AML-193 (cell line): ENCODE measurements at regions not wholly inside any gene's neighbourhood (a gene's known extent, or its start where the extent isn't known, plus 50 kb on each side); places are given as distances from the start of the nearest gene placed in this dataset.
"Not testable (repeated sequence)": the region's sequence is repeated elsewhere in the genome, so short reads cannot be mapped to it uniquely, and the experiment has no call there.

Experiments used
- DNase-seq, 2 experiments: peaks; one replicate each; lab custom pipeline; 2025; lab: John Stamatoyannopoulos, UW

DNA sequence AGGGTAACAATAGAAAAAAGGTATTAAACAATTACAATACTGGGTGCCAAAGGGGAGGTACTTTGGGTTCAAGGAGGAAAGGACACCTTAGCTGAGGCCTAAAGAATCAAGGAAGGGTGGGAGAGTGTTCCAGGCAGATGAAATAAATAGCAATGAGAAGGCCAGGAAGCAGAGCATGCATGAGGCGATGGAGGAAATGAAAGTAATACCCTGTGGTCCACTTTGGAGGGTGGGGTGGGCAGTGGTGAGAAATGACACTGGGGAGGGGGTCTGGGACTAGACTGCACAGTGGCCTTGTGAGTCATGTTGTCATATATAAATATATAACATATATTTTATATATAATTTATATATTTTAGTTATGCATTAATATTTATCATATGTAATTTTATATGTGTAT, 55.9 kb downstream of the BHLHE40 start:
- DNase-seq, result no peak

DNA sequence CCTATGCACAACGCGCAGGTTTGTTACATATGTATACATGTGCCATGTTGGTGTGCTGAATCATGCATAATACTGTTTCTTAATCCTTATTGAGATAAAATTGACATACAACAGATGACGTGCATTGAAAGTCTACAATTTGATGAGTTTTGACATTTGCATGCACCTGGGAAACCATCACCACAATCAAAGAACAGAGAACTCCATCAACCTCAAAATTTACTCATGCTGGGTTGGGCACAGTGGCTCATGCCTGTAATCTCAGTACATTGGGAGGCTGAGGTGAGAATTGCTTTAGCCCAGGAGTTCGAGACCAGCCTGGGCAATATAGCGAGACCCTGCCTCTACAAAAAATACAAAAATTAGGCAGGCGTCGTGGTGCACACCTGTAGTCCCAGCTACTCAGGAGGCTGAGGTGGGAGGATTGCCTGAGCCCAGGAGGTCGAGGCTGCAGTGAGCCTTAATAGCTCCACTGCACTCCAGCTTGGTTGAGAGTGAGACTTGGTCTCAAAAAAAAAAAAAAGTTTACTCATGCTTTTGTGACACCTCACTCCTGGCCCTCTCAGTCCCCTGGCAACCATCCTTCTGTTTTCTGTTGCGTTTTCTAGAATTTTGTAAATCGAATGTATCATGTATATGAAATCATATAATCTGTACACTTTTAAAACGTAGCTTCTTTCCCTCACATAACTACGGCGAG, 56.6 kb downstream of the BHLHE40 start:
- DNase-seq, result no peak

DNA sequence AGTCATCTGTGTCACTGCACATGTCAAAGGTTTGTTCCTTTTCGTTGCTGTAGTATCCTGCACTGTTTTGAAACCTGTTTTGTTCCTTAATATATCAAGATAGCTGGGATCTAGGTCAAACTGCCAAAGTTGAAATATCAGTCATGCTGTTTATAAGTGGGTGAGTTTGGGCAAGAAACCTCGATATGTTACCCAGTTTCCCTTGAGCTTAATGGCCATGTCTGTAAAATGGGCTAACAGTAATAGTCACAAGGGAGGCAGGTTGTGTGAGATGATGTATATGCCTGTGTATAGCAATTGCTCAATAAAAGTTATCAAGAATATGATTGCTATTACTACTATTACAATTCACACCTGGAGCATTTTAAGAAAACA, 57.1 kb downstream of the BHLHE40 start:
- no peak for DNase-seq

DNA sequence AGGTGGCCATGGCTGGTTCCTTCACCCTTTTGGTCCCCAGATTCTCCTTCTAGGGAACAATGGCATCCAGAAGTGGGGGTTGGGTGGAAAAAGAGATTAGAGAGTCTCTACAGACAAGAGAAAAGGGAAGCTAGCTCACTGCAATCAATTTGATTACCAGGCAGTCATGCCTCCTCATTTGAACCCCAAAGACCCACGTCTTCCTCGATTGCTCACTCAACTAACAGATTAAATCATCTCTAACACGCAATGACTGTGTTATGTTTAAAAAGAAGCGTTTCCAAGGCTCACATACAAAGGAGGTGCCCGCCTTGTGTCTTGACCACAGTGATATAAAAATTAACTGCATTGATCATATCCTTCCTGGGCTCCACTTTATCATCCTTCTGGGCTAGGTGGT, 57.6 kb downstream of the BHLHE40 start:
- peak; percentile 33 to 53 for DNase-seq

DNA sequence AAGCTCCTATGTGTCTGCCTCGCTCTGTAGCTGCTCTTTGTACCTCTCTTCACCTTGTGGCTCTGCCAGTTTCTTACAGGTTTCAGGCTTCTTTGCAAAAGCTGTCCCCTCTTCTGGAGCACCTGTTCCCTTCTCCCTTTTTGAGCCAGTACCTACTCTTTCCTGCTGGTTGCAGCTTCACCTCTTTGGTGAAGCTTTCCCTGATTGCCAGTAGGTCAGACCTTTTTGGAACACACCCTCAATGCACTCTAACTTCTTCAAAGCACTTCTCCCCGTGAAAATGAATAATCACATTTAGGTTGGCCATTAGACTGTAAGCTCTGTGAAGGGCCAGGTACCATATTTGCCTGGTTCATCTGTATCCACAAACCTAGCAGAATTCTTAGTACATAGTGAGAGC, 60.3 kb downstream of the BHLHE40 start:
- no peak for DNase-seq

DNA sequence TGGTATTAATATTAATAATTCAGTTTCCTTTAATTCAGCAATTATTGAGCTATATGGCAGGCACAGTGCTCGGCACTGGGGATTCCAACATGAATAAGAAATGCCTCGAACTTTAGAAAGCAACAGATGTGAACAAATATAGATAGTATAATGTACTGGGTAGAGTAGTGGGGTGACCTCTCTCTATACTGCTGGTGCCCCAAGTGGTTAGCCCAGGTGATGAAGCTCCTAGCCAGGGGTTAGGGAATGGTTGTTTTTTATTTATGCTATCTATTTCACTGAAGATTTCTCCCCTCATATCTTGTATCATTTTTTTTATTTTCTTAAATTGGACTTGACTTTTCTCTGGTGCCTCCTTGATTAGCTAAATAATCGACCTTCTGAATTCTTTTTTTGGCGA, 62.1 kb downstream of the BHLHE40 start:
- no peak for DNase-seq

DNA sequence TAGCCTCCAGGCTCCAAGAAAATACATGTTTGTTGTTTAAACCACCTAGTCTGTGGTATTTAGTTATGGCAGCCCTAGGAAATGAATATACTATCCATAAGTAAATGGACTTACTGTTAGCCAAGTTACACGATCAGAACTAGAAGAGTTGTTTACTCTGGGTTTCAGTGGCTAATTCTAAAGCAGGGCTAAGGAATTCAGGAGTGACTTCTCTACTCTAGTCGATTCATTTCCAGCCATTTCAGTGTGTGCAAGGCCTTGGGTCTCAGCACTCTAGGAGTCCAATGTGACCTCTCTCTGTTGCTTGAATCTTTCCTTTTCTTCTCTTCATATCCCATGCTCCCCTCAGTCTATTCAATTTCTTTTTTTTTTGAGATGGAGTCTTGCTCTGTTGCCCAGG, 66.7 kb downstream of the BHLHE40 start:
- no peak for DNase-seq

DNA sequence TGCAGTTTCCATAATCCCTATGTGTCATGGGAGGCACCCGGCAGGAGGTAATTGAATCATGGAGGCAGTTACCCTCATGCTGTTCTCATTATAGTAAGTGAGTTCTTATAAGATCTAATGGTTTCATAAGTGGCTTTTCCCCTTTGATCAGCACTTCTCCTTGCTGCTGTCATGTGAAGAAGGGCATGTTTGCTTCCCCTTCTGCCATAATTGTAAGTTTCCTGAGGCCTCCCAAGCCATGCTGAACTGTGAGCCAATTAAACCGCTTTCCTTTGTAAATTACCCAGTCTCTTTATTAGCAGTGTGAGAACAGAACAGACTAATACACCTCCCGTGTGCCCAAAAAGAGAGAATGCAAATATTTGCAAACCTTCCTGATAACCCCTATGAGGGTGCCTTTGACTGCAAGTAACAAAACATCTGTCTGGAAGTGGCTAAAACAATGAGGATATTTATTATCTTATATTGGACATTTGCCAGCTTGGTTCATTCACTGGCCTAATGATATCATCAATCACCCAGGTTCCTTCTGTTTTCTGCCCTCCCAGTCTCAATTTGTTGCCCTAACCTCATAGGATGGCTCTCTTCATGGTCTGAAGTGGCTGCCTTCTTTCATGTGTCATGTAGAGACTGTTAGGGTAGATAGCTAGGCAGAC, 68.7 kb downstream of the BHLHE40 start:
- DNase-seq, result no peak

DNA sequence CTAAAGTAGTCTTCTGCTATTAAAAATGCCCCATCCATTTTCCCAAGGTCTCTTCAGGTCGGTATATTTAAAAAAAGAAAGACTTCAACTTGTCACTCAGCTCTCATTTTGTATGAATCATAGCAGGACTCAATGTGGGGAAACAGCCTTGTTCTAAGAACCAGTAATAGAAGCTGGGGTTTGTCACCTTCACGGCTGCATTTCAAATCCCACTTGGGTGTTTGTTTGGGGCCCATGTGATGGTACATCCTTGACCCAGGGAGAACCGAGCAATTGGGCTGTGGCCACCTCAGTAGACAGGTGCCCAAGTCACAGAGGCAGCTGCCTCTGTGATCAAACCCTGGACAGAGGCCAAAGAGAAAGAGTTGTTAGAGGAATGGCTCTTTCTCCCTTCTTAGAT, 70.3 kb upstream of the ARL8B start:
- DNase-seq, result no peak

DNA sequence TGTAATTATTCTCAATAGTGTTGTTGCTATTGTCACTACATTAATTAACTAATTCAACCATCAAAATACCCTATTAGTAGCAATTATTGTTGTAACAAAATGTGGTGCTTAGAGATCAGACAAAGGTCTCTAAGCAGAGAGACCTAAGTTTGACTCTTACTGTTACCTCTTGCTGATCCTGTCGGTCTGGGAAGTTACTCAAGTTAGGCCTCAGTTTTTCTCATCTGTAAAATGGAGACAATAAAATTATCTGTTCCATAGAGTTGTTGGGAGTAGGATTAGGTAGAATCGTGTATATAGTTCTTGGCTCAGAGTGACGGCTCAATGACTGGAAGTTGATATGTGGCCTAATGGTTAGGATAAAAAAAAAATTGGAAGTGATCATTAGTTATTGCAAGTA, 69.8 kb upstream of the ARL8B start:
- DNase-seq, result no peak

DNA sequence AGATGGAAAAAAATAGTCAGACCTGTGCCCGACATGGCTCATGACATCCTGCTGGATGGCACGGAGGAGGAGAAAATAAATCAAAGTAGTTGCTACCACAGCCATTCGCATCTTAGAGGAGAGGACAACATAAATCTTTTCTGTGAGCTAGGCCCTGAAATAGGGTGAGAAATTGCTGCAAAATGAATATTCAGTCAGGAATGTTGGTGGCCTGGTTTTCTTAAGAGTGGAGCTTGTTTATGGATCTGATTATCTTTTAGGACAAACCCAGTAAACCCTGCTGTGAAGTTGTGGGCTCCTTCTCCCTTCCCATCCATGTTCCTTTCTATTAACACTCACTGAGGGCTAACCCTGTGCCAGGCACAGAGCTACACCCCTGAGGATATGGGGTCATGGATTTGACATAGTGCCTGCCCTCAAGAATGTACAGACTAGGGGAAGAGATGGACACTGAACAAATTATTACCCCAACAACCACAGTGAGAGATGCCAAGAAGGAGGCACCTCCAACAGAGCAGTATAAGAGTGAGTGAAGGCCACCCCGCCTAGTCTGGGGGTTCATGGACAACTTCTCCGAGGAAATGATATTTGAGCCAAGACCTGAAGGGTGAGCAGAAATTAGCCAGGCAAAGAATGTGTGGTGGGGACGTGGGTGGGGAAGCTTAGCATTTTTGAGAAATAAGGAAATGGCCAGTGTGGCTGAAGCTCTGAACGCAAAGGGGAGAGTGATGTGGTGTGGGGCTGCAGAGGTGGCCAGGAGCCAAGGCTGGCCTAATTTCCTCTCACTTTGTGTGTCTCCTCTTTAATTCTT, 68.9 kb upstream of the ARL8B start:
- DNase-seq, result peak in 1 of 2 experiments; percentile 39

DNA sequence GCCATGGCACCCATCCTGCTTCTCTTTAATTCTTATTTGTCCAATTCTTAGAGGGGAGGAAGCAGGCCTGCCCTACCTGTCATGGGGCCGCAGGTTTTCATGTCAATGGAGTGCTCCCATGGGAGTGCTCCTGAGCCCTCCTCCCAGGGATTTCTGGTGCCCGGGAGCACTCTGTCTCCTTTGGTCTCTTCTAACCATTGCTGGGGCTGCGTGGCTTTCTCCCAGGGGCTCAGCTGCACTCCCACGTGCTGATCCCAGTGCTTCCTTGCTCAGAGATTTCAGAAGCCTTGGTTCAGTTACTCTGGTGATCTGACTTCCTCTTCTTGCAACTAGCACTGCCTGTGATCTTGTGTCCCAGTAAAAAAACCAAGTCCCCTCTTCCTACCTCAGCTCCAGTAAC, 68.0 kb upstream of the ARL8B start:
- peak; percentile 37 to 54 for DNase-seq

DNA sequence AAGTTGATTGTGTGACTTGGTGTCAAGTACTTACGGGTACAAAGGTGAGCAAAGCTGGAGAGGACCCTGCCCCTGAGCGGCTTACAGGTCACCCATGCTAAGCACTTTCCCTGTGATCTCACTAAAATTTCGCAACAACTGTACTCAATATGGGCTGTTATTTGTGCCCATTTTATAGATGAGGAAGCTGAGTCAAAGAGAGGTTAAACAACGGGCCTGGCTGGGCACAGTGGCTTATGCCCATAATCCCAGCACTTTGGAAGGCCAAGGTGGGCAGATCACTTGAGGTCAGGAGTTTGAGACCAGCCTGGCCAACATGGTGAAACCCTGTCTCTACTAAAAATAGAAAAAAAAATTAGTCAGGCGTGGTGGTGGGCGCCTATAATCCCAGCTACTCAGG, 67.5 kb upstream of the ARL8B start:
- not testable (repeated sequence) for DNase-seq

DNA sequence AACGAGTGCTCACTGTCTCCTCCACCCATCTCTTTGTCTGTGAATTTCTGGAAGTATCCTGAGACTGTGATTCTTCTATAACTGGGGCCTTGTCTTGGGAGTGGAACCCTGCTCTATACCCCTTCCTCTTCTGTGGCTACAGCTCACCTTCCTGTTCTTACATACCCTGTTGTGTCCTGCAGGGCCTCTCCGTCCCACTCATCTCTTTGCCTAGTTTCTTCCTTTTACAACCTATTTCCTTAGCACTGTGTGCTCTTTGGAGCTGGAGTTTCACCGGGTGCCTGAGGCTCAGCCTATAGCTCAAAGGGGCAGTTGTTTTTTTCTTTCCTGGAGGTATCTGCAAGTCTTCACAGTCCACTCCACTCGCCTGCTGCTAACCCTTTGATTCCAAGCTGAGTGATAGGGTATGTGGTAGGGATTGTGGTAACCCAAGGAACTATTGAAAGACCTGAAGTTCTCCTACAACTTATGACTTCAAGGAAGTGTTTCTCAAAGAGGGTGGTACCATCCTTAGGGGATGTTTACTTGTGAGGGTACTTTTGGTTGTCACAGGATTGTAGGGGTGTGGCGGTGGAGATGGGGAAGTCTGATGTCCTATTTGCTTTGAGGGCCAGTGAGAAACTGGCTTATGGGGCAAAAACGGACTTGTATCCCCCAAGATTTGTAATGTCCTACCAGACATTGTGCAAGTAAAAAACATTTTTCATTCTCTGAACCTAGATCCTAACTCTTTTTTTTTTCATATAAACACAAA, 66.6 kb upstream of the ARL8B start:
- DNase-seq, result peak; percentile 74 to 81

DNA sequence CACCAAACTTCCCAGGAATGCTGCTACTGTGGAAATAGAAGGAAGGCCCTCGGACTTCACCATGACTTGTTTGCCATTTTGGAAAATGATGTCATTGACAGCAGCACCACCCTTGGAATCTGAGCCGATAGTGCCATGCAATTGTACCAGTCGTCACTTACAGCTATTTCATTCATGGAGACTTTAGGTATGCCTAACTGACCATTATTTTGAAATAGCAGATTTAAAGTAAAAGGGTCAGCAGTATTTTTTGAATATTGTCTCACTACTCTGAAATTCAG, 66.0 kb upstream of the ARL8B start:
- no peak for DNase-seq

DNA sequence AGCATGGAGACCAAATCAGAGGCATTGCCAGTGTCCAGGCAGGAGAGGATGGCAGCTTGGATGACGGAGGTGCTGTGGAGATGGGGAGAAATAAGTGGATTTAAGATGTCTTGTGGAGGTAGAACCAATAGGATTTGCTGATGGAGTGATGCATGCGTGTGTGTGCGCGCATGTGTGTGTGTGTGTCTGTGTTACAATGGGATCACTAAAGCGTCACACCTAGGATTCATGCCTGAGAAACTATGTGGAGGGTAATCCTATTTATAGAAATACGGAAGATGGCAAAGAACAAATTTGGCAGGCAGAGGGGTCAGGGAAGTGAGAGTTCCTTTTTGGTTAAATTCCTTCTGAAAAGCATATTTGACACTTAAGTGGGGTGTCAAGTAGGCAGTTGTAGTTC, 64.8 kb upstream of the ARL8B start:
- DNase-seq, result no peak

DNA sequence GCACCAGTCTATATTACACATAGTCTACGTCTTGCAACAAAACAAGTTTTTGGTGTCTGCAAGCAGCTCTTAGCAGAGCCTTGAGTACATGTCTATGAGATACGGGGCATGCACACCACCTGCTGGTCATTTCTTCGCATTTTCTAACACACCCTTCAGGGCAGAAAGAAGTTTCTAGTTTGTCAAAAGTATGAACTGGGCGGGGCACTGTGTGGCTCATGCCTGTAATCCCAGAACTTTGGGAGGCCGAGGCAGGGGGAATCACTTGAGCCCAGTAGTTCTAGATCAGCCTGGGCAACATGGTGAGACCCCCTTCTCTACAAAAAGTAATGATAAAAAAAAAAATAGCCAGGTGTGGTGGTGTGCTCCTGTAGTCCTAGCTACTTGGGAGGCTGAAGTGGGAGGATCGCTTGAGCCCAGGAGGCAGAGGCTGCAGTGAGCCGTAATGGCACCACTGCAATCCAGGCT, 64.2 kb upstream of the ARL8B start:
- peak; percentile 92 to 96 for DNase-seq

DNA sequence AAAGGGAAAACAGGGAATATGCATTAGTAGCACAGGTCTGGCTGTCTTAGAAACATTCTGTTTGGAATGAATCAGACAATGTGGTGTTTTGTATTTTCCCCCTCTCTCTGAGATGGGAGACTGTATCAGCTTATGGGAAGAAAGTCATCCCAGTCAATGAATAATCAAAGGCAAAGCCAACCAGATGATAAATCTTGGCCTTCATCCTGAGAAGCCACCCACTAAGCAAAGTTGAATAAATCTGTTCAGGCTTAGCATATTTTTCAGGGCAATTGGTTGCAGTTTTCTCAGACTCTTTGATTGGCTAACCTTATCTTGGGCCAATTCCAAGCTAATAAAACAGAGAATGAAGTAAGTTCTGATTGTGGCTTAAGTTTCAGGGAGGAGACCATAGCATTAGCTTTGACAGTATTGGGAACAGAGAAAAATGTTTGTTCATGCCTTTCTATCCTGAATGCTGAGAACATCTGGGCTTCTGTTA, 63.6 kb upstream of the ARL8B start:
- no peak for DNase-seq

DNA sequence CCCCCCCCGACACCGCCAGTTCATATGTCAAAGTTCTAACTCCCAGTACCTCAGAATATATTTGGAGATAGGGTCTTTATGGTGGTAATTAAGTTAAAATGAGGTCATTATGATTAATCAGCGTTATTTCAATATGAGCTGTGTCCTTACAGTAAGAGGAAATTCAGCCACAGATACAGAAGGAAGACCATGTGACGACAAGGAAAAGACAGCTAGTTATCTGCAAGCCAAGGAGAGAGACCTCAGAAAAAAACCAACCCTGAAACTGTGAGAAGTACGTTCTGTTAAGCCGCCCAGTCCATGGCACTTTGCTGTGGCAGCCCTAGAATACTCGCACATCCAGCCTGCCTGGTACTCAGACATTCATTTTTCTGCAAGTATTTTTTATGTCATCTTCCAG, 62.3 kb upstream of the ARL8B start:
- no peak for DNase-seq

DNA sequence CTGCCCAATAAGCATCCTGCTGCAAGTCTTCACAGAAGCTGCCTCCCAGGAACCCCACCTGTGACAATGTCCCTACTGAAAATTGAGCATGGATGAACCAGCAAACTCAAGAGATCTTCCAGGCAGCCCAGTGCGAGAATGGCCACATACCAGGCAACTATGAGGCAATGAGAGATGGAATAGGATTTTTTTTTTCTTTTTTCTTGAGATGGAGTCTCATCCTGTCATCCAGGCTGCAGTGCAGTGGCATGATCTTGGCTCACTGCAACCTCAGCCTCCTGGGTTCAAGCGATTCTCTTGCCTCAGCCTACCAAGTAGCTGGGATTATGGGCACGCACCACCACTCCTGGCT, 60.9 kb upstream of the ARL8B start:
- no peak for DNase-seq

DNA sequence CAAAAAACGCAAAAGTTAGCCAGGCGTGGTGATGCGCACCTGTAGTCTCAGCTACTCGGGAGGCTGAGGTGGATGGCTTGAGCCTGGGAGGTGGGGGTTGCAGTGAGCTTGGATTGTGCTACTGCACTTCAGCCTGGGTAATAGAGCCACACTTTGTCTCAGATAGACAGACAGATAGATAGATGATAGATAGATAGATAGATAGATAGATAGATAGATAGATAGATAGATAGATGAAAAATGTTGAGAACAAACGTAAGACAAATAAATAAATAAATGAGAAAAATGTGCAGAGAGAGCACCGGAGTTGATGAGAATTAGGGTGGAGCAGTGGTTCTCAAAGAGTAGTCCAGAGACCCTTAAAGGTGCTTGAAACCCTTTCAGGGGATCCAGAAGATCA, 58.4 kb upstream of the ARL8B start:
- DNase-seq, result no peak

DNA sequence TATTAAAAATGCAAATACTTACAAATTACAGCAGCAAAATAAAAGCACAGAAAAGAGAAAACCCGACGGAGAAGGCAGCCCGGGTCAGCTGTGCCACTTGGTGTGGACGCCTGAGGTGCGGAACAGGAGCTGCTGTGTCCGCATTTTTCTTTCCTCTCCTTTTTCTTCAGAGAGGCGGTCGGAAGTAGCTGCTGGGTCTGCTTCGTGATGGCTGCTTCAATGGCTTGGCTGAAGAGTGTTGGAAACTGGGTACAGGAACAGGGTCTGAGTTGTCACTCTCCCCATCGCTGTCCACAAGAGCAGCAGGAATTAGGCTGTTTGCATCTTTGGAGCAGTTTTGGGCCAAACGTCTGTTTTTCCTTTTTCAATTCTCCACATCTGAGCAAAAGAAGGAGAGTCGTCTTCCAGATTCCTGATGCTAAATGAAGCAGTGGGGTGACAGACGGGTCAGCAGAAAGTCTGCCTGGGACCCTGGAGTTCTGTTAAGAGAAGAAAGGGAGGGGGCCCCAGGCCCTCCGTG, 53.5 kb upstream of the ARL8B start:
- DNase-seq, result no peak
